H9 (cell line): ENCODE measurements at regions not wholly inside any gene's neighbourhood (a gene's known extent, or its start where the extent isn't known, plus 50 kb on each side); places are given as distances from the start of the nearest gene placed in this dataset.

Experiments
- DNase-seq: peaks from one replicate; pipeline ENCODE4 v3.0.0-alpha.2; 2017
- H2AFZ ChIP-seq: one replicate; pipeline ENCODE4 v1.6.1; 2013; ENCODE audit warnings: mild to moderate bottlenecking, low read length, control low read depth, moderate library complexity
- H2AK5ac ChIP-seq: 2 replicates; pipeline ENCODE4 v1.6.1; 2013; ENCODE audit warnings: low read length, control low read depth, mixed read lengths; ENCODE audit not compliant: insufficient read length
- H2BK120ac ChIP-seq: one replicate; pipeline ENCODE4 v1.6.1; 2013; ENCODE audit warnings: low read depth, mild to moderate bottlenecking, low read length, control low read depth, inconsistent platforms; ENCODE audit not compliant: poor library complexity, severe bottlenecking
- H2BK12ac ChIP-seq: 2 replicates; pipeline ENCODE4 v1.6.1; 2013; ENCODE audit warnings: low read length, control low read depth, mixed read lengths, low read depth; ENCODE audit not compliant: insufficient read length
- H2BK15ac ChIP-seq: 2 replicates; pipeline ENCODE4 v1.6.1; 2013; ENCODE audit warnings: low read depth, low read length, control low read depth
- H2BK20ac ChIP-seq: one replicate; pipeline ENCODE4 v1.6.1; 2013; ENCODE audit warnings: low read depth, mild to moderate bottlenecking, low read length, control low read depth, inconsistent platforms; ENCODE audit not compliant: poor library complexity, severe bottlenecking
- H2BK5ac ChIP-seq: 2 replicates; pipeline ENCODE4 v1.6.1; 2013; ENCODE audit warnings: low read length, control low read depth, mixed read lengths; ENCODE audit not compliant: insufficient read length
- H3K14ac ChIP-seq: 2 replicates; pipeline ENCODE4 v1.6.1; 2013; ENCODE audit warnings: low read length, control low read depth; ENCODE audit not compliant: insufficient read depth
- H3K18ac ChIP-seq: 2 replicates; pipeline ENCODE4 v1.6.1; 2013; ENCODE audit warnings: low read depth, mild to moderate bottlenecking, mixed read lengths, low read length, control low read depth; ENCODE audit not compliant: insufficient read length
- H3K23ac ChIP-seq: 2 replicates; pipeline ENCODE4 v1.6.1; 2013; ENCODE audit warnings: low read length, control low read depth, mixed read lengths, low read depth; ENCODE audit not compliant: insufficient read length
- H3K23me2 ChIP-seq: 2 replicates; pipeline ENCODE4 v1.6.1; 2013; ENCODE audit warnings: low read depth, mild to moderate bottlenecking, mixed read lengths, low read length, control low read depth; ENCODE audit not compliant: insufficient read length, poor library complexity, severe bottlenecking
- H3K27ac ChIP-seq: 2 replicates; pipeline ENCODE4 v1.5.1; 2013; ENCODE audit warnings: low read length, control low read depth, mixed read lengths, low read depth; ENCODE audit not compliant: insufficient read length
- H3K27me3 ChIP-seq: 2 replicates; pipeline ENCODE4 v1.6.1; 2013; ENCODE audit warnings: low read length, control low read depth, inconsistent platforms; ENCODE audit not compliant: insufficient read depth
- H3K4ac ChIP-seq: 2 replicates; pipeline ENCODE4 v1.6.1; 2013; ENCODE audit warnings: low read depth, mild to moderate bottlenecking, control low read depth, inconsistent platforms, low read length, moderate library complexity
- H3K4me1 ChIP-seq: 2 replicates; pipeline ENCODE4 v1.6.1; 2013; ENCODE audit warnings: low read length, control low read depth, inconsistent platforms; ENCODE audit not compliant: insufficient read depth
- H3K4me2 ChIP-seq: 2 replicates; pipeline ENCODE4 v1.6.1; 2013; ENCODE audit warnings: low read length, control low read depth, mixed read lengths; ENCODE audit not compliant: insufficient read length, insufficient read depth
- H3K56ac ChIP-seq: 2 replicates; pipeline ENCODE4 v1.6.1; 2013; ENCODE audit warnings: low read depth, mild to moderate bottlenecking, mixed read lengths, low read length, control low read depth; ENCODE audit not compliant: insufficient read length
- H3K79me1 ChIP-seq: 2 replicates; pipeline ENCODE4 v1.6.1; 2013; ENCODE audit warnings: low read depth, mild to moderate bottlenecking, moderate library complexity, low read length, control low read depth, inconsistent platforms; ENCODE audit not compliant: insufficient read depth, poor library complexity, severe bottlenecking
- H3K79me2 ChIP-seq: 2 replicates; pipeline ENCODE4 v1.6.1; 2013; ENCODE audit warnings: low read length, control low read depth, inconsistent platforms; ENCODE audit not compliant: insufficient read depth
- H3K9ac ChIP-seq: 2 replicates; pipeline ENCODE4 v1.6.1; 2013; ENCODE audit warnings: low read length, control low read depth, mixed read lengths; ENCODE audit not compliant: insufficient read length; ENCODE audit errors: extremely low read depth
- H3K9me3 ChIP-seq: one replicate; pipeline ENCODE4 v1.6.1; 2013; ENCODE audit warnings: low read depth, low read length, inconsistent platforms; ENCODE audit not compliant: control insufficient read depth
- H3T11ph ChIP-seq: one replicate; pipeline ENCODE4 v1.6.1; 2013; ENCODE audit warnings: mild to moderate bottlenecking, low read length, control low read depth, inconsistent platforms
- H4K20me1 ChIP-seq: one replicate; pipeline ENCODE4 v1.6.1; 2013; ENCODE audit not compliant: control insufficient read depth, insufficient read length, insufficient read depth
- H4K5ac ChIP-seq: 2 replicates; pipeline ENCODE4 v1.6.1; 2013; ENCODE audit warnings: low read depth, mild to moderate bottlenecking, mixed read lengths, low read length, control low read depth; ENCODE audit not compliant: insufficient read length
- H4K8ac ChIP-seq: replicated peaks from 2 replicates; pipeline ENCODE4 v1.6.1; 2013; ENCODE audit warnings: low read length, control low read depth, mixed read lengths, low read depth; ENCODE audit not compliant: insufficient read length
- H4K91ac ChIP-seq: 2 replicates; pipeline ENCODE4 v1.6.1; 2013; ENCODE audit warnings: low read depth, mild to moderate bottlenecking, moderate library complexity, mixed read lengths, low read length, control low read depth; ENCODE audit not compliant: insufficient read length
- H3K27ac Mint-ChIP-seq, 3 experiments: 2 replicates in 2 of 3; 3 replicates in 1 of 3; pipeline ENCODE4 v1.8.0; 2020 to 2021; ENCODE audit warnings: mixed read lengths in 3 of 3, mild to moderate bottlenecking in 1 of 3, moderate library complexity in 1 of 3
- H3K27me3 Mint-ChIP-seq: 2 replicates; pipeline ENCODE4 v1.8.0; 2021; ENCODE audit warnings: low read depth, mild to moderate bottlenecking, moderate library complexity, mixed read lengths
- H3K36me3 Mint-ChIP-seq, 3 experiments: 2 replicates in 2 of 3; 3 replicates in 1 of 3; pipeline ENCODE4 v1.8.0; 2020 to 2021; ENCODE audit warnings: low read depth in 3 of 3, mixed read lengths in 3 of 3; ENCODE audit not compliant: insufficient read depth in 1 of 3
- H3K4me1 Mint-ChIP-seq, 2 experiments: 2 replicates each; pipeline ENCODE4 v1.8.0; 2020; ENCODE audit warnings: mixed read lengths in 2 of 2
- H3K4me3 Mint-ChIP-seq, 2 experiments: 2 replicates in 1 of 2; 3 replicates in 1 of 2; pipeline ENCODE4 v1.8.0; 2020 to 2021; ENCODE audit warnings: mild to moderate bottlenecking in 2 of 2, mixed read lengths in 2 of 2, moderate library complexity in 1 of 2
- H3K9me3 Mint-ChIP-seq, 2 experiments: 2 replicates in 1 of 2; 3 replicates in 1 of 2; pipeline ENCODE4 v1.8.0; 2020; ENCODE audit warnings: mild to moderate bottlenecking in 2 of 2, mixed read lengths in 2 of 2, moderate library complexity in 1 of 2
- CTCF ChIP-seq: fragments of 200-600 bp; sonication (generic); conservative IDR thresholded peaks from 3 replicates; pipeline ENCODE4 v1.8.0; 2021; ENCODE audit warnings: antibody characterized with exemption, mild to moderate bottlenecking
- WGBS: extraction: QIAGEN DNeasy Blood & Tissue Kit; methylation state at CpG from one replicate; pipeline ENCODE4 v1.1.7; 2013; ENCODE audit warnings: missing lambda C conversion rate, low lambda C conversion rate, mixed read lengths; ENCODE audit not compliant: insufficient read length; ENCODE audit errors: extremely low coverage; 5-methylcytosine and 5-hydroxymethylcytosine counted together

GRCh38 chr2:198991431-198991830 is 466.3 kb downstream of the SATB2 start:
- no peak overlapping the region for H3K27ac Mint-ChIP-seq
- H2BK120ac ChIP-seq: no peak overlapping the region

More at GRCh38 chr2:198991431-198991830, 466.3 kb downstream of the SATB2 start:
- Histone ChIP-seq H2AK5ac (no peak overlapping the region), H3K4ac (no peak overlapping the region), H3K14ac (no peak overlapping the region), H3K9me3 (no peaks in the 10 kb centered on the region), H2BK20ac (no peak overlapping the region), H2AFZ (no peak overlapping the region), H3K56ac (no peak overlapping the region), H3K79me2 (no peaks in the 10 kb centered on the region), H3K18ac (no peak overlapping the region), H3K23me2 (no peaks in the 10 kb centered on the region), H3K4me1 (no peaks in the 10 kb centered on the region), H3K9ac (no peak overlapping the region), H3K27me3 (no peaks in the 10 kb centered on the region), H3T11ph (no peak overlapping the region), H4K91ac (no peak overlapping the region), H2BK15ac (no peak overlapping the region), H2BK5ac (no peak overlapping the region), H2BK12ac (no peak overlapping the region), H4K5ac (no peak overlapping the region), H3K27ac (no peak overlapping the region), H4K8ac (no peak overlapping the region), H4K20me1 (no peaks in the 10 kb centered on the region), H3K79me1 (no peaks in the 10 kb centered on the region), H3K4me2 (no peak overlapping the region), H3K23ac (no peak overlapping the region)
- WGBS: no CpG with 5 or more reads among the region's 2 CpGs
- Mint-ChIP-seq H3K4me1 (no peaks in the 10 kb centered on the region), H3K36me3 (peaks cover 2 to 6% (median 6%) of the 10 kb centered on the region in 3 experiments), H3K9me3 (peaks cover 6 to 15% of the 10 kb centered on the region in 2 experiments), H3K4me3 (no peak overlapping the region), H3K27me3 (no peaks in the 10 kb centered on the region)
- no peak for TF ChIP-seq CTCF
- no peak for DNase-seq
